Right ventricle myocardium superior (tissue), 1 donor: ENCODE measurements at regions not wholly inside any gene's neighbourhood (a gene's known extent, or its start where the extent isn't known, plus 50 kb on each side); places are given as distances from the start of the nearest gene placed in this dataset.
"Not testable (repeated sequence)": the region's sequence is repeated elsewhere in the genome, so short reads cannot be mapped to it uniquely, and the experiment has no call there.

Experiments
- ATAC-seq: fragments of 200-7000 bp; cut with Tn5 transposase; one replicate; pipeline ENCODE4 v1.9.1; 2020; ENCODE audit warnings: mild to moderate bottlenecking; ENCODE audit not compliant: poor library complexity
- DNase-seq: peaks from one replicate; pipeline ENCODE4 v3.0.0-alpha.2; 2020
- intact Hi-C: fragments of 100-400 bp; cut with DNase I; formaldehyde crosslinking; loops from one replicate; pipeline ENCODE4 v1.11.2; 2022
- donor health status: DM: no; HTN: yes; CAD: no; lungs with severe emphysema.

DNA sequence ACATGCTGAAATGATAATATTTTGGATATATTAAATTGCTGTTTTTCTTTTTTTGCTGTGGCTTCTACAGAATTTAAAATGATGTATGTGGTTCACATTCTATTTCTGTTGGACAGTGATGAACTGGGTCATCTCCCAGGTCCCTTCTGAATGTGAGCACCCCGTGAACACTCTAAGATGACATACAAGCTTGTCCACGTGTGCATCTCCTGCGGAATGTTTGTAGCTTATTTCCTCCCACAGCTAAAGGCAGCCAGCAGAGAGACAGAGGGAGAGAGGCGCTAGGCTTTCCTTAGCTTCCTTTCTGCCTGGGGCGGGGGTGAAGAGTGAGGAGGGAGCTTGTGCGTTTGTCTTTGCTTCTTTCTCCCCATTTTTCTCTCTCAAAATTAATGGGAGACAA, 219.1 kb downstream of the EMX2 start:
- ATAC-seq (no peak), DNase-seq (no peak)
- intact Hi-C loops, result no loop called here

DNA sequence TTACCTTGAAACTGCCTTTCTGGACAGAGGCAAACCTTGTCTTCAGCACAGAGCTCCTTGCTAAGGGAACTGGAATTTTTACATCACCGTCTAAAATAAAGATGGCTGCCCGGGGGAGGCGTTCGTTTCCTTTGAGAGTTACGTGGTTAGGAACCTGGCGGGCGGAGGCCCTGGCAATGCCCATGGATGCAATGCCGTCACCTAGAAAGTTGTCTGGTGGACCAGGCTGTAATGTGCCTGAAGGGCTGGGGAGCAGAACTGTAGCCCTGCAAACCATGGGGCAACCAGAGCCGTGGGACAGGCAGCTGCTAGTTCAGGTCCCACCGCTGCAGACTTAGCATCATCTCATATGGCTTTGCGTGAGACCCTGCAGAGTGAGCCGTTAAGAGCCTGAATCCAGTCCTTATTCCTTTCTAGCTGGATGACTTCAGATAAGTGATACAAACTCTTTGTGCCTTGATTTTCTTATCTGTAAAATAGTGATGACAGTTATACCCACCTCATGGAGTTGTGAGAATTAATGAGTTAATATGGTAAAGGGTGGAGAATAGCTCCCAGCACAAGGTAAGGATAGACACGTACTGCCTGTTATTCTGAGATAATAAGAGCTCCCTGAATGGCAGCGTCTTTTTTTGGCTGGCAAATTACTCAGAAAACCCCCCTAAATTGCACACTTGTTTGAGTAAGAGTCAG, 219.7 kb downstream of the EMX2 start:
- DNase-seq (no peak), ATAC-seq (no peak)
- intact Hi-C loops, result no loop called here

- intact Hi-C loops, result no loop called here
- ATAC-seq (peak; percentile 12), DNase-seq (no peak)
Measured at GRCh38 chr10:117762819-117763172, 220.2 kb downstream of the EMX2 start.

DNA sequence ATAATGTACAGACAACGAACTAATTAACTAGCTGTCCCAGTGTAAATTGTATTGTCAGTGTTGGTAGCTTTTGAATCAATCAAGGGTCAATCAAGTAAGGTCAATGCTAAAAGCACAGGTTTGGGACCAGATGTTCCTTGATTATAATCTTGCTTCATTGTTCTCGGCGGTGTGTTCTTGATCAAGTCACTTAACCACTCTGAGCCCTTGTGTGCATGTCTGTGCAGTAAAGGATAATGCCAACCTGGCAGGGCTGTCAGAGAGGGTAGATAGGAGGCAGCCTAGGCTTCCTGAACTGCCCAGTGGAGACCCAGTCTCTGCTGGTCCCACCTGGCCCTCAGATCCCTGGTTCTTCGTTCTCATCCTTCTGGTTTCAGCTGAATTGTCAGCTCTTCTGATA, 221.0 kb downstream of the EMX2 start:
- ATAC-seq, result no peak
- intact Hi-C loops, result no loop called here

GRCh38 chr10:117768333-117769042, 225.9 kb downstream of the EMX2 start:
- ATAC-seq (no peak), DNase-seq (no peak)
- intact Hi-C loops, result no loop called here

More for the DNA sequence above, 221.0 kb downstream of the EMX2 start:
- DNase-seq, result no peak

DNA sequence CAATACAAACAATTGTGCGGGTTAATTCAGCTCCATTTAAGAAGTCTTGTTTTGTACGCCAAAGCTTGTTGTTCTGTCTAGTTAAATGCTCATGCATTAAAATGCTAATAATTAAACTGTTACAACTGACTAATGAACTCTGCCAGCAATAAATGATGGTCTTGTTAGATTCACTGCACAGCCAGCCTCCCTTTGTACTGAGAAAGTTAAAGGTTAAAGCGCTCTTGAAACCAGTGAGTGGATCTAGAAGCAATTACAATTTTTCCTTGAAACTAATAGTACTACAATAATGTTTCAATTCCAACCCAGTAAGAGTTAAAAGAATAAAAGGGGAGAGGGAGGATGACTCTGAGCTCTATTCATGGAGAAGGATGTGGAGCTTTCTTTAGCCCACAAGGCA, 233.0 kb downstream of the EMX2 start:
- intact Hi-C loops, result no loop called here
- no peak for ATAC-seq

GRCh38 chr10:117777222-117777621, 234.7 kb downstream of the EMX2 start:
- ATAC-seq, intact Hi-C loops, DNase-seq: not testable (repeated sequence)

More for the DNA sequence above, 233.0 kb downstream of the EMX2 start:
- DNase-seq, result no peak

GRCh38 chr10:117778241-117778640, 235.7 kb downstream of the EMX2 start:
- intact Hi-C loops, result no loop called here
- ATAC-seq (no peak), DNase-seq (no peak)

GRCh38 chr10:117780411-117780810, 237.9 kb downstream of the EMX2 start:
- DNase-seq, result no peak
- no peak for ATAC-seq
- intact Hi-C loops, result no loop called here

- ATAC-seq (no peak), DNase-seq (no peak)
- intact Hi-C loops, result no loop called here
Measured at GRCh38 chr10:117781216-117781831, 238.8 kb downstream of the EMX2 start.

- intact Hi-C loops, result no loop called here
- ATAC-seq (no peak), DNase-seq (no peak)
Measured at GRCh38 chr10:117782276-117782675, 239.7 kb downstream of the EMX2 start.

DNA sequence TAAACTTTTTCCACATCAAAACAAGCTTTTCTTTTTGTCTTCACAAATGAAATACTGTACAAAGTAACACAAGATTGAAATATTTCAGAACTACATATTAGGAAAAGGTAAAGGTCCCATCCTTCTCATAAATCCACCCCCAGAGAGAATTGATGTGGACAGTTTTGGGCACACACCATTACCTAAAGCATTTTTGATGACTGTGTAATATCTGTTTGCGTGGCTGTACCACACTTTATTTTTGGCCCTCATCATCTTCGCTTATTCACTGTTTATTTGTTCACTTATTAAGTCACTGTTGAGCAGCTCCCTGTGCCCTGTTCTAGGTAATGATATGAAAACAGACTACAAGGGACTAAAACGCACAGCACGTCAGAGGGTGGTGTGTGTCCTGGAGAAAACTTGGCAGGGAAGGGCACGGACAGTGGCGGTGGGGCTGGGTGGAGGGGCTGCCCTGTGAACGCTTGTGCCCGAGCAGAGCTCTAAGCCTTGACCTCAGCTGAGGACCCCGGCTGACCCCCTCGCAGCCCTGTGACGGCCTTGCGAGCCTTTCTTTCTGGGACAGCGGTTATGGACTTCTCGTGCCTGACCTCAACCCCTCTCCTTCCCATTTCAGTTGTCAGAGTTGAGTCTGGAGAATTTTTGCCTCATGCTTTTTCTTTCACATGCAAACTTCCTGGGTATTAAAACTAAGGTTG, 241.3 kb downstream of the EMX2 start:
- intact Hi-C loops, result no loop called here
- no peak for DNase-seq
- ATAC-seq, result no peak

GRCh38 chr10:117784776-117785175, 242.2 kb downstream of the EMX2 start:
- ATAC-seq, result no peak
- DNase-seq, result no peak
- intact Hi-C loops, result no loop called here

DNA sequence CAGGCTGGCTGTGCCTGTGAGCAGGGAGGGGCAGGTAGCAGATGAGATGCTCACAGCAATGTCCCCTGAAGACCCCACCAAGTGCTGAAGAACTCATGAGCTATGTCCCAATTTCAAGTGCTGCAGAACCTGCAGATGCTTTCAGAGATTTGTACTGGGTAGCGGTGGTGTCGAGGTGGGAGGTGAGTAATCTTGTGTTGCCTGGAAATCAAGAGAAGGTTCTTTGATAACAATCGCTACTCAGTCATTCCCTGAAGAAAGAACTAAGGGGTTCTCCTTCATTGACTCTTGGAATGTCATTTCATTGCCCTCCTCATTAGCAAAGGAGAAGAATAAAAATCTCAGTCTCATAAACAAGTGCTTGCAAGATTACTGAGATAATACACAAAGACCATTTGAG, 246.4 kb downstream of the EMX2 start:
- DNase-seq (no peak), ATAC-seq (no peak)
- intact Hi-C loops, result no loop called here

- DNase-seq, result no peak
- no peak for ATAC-seq
- intact Hi-C loops, result no loop called here
Measured at GRCh38 chr10:117790179-117790578, 247.6 kb downstream of the EMX2 start.

GRCh38 chr10:117790621-117791020, 248.1 kb downstream of the EMX2 start:
- ATAC-seq (no peak), DNase-seq (no peak)
- intact Hi-C loops, result no loop called here

DNA sequence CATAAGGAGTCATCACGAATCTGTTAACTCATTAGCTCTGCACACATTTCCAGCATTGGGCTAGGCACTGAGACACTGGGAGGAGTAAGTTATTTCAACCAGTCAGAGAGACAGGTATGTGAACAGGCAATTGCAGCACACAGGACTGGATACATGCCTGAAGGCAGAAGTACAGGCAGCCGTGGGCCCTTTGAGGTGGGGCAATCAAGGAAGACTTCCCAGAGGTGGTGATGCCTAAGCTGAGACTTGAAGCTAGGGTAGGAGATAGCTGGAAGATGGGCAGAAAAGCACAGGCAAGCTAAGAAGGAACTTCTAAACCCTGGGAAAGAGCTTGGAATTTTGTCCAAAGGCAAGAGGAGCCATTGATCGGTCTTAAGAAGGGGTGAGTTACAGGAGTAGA, 249.7 kb downstream of the EMX2 start:
- intact Hi-C loops, result no loop called here
- DNase-seq (no peak), ATAC-seq (no peak)

DNA sequence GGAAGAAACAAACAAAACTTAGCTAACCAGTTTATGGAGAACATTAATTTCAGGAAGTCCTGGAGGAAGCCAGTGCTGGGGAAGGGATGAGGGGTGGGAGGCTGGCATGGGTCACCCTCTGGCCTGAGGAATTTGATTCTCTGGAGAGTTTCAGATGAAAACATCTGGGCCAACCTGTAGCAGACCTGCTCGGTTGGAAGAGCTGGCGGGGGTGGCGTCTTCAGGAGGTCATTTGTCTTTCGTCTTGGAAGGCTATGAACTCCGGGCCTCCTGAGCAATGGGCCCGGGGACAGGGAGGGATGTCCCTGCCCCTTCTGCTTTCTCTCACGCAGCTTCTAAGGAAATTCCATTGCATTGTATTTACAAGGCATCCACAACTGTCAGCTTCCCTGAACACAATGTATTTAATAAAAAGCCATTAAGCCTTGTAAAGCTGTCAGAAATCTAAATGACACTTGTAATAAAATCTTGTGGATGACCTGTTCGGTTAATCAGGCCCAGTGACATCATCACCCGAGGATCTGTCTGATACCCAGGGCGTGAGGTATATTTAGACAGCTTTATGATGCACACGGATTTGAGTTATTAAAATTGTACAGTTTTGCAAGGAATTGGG, 250.5 kb downstream of the RAB11FIP2 start:
- ATAC-seq, result no peak
- DNase-seq, result no peak
- intact Hi-C loops, result no loop called here

GRCh38 chr10:117797296-117797695, 249.4 kb downstream of the RAB11FIP2 start:
- intact Hi-C loops, result no loop called here
- DNase-seq (no peak), ATAC-seq (no peak)
